Glutamatergic neuron (in vitro differentiated cells): ENCODE measurements at regions not wholly inside any gene's neighbourhood (a gene's known extent, or its start where the extent isn't known, plus 50 kb on each side); places are given as distances from the start of the nearest gene placed in this dataset.
A peak's percentile ranks its signal among the peaks of the same experiment; 100 is the strongest.

Experiments used
- DNase-seq: peaks from one replicate; pipeline ENCODE4 v3.0.0; 2022
- H3K27ac Mint-ChIP-seq: one replicate; pipeline ENCODE4 v1.8.0; 2020; ENCODE audit warnings: mild to moderate bottlenecking, mixed read lengths, inconsistent platforms; ENCODE audit not compliant: unreplicated experiment
- H3K27me3 Mint-ChIP-seq: one replicate; pipeline ENCODE4 v1.8.0; 2020; ENCODE audit warnings: mild to moderate bottlenecking, moderate library complexity, mixed read lengths, inconsistent platforms; ENCODE audit not compliant: unreplicated experiment
- H3K36me3 Mint-ChIP-seq: one replicate; pipeline ENCODE4 v1.8.0; 2020; ENCODE audit warnings: mild to moderate bottlenecking, mixed read lengths, inconsistent platforms; ENCODE audit not compliant: unreplicated experiment
- H3K4me1 Mint-ChIP-seq: one replicate; pipeline ENCODE4 v1.8.0; 2020; ENCODE audit warnings: mild to moderate bottlenecking, low read depth, mixed read lengths, inconsistent platforms; ENCODE audit not compliant: unreplicated experiment
- H3K4me3 Mint-ChIP-seq: one replicate; pipeline ENCODE4 v1.8.0; 2020; ENCODE audit warnings: mild to moderate bottlenecking, mixed read lengths, inconsistent platforms; ENCODE audit not compliant: unreplicated experiment
- H3K9me3 Mint-ChIP-seq: one replicate; pipeline ENCODE4 v1.8.0; 2020; ENCODE audit warnings: mild to moderate bottlenecking, moderate library complexity, mixed read lengths, inconsistent platforms; ENCODE audit not compliant: unreplicated experiment
- CTCF ChIP-seq: fragments of 200-600 bp; sonication (generic); IDR thresholded peaks from one replicate; pipeline ENCODE4 v1.5.0; 2021; ENCODE audit not compliant: partially characterized antibody, unreplicated experiment

- no peaks in the 10 kb centered on the region for H3K9me3 Mint-ChIP-seq
- DNase-seq, result no peak
Measured at GRCh38 chrX:33735182-33735581, 396.9 kb downstream of the FAM47A start.

GRCh38 chrX:33726281-33727160 lies 405.6 kb downstream of the FAM47A start:
- H3K36me3 Mint-ChIP-seq, result no peaks in the 10 kb centered on the region
- DNase-seq, result no peak
- TF ChIP-seq CTCF, result no peak

More at GRCh38 chrX:33735182-33735581, 396.9 kb downstream of the FAM47A start:
- Mint-ChIP-seq H3K4me1 (no peaks in the 10 kb centered on the region), H3K36me3 (no peaks in the 10 kb centered on the region), H3K27ac (no peak overlapping the region), H3K27me3 (no peaks in the 10 kb centered on the region), H3K4me3 (no peak overlapping the region)
- no peak for TF ChIP-seq CTCF

GRCh38 chrX:33725535-33726210 lies 406.4 kb downstream of the FAM47A start:
- H3K27me3 Mint-ChIP-seq, result no peaks in the 10 kb centered on the region
- no peak overlapping the region for H3K27ac Mint-ChIP-seq
- H3K9me3 Mint-ChIP-seq, result no peaks in the 10 kb centered on the region
- DNase-seq, result no peak
- H3K4me3 Mint-ChIP-seq, result peak overlapping the region; percentile 86
- no peaks in the 10 kb centered on the region for H3K36me3 Mint-ChIP-seq
- no peak for TF ChIP-seq CTCF
- H3K4me1 Mint-ChIP-seq, result peaks cover 7% of the 10 kb centered on the region

More at GRCh38 chrX:33726281-33727160, 405.6 kb downstream of the FAM47A start:
- H3K27me3 Mint-ChIP-seq, result no peaks in the 10 kb centered on the region
- H3K27ac Mint-ChIP-seq, result no peak overlapping the region
- peak overlapping the region; percentile 86 for H3K4me3 Mint-ChIP-seq
- peaks cover 7% of the 10 kb centered on the region for H3K4me1 Mint-ChIP-seq
- no peaks in the 10 kb centered on the region for H3K9me3 Mint-ChIP-seq

- no peaks in the 10 kb centered on the region for H3K9me3 Mint-ChIP-seq
- no peaks in the 10 kb centered on the region for H3K36me3 Mint-ChIP-seq
- DNase-seq, result no peak
- peaks cover 7% of the 10 kb centered on the region for H3K4me1 Mint-ChIP-seq
- no peak overlapping the region for H3K27ac Mint-ChIP-seq
- no peak overlapping the region for H3K4me3 Mint-ChIP-seq
- TF ChIP-seq CTCF, result no peak
- no peaks in the 10 kb centered on the region for H3K27me3 Mint-ChIP-seq
Measured at GRCh38 chrX:33721927-33722326, 410.2 kb downstream of the FAM47A start.

GRCh38 chrX:33686105-33686504 lies 446.0 kb downstream of the FAM47A start:
- Mint-ChIP-seq H3K4me3 (no peak overlapping the region), H3K9me3 (no peaks in the 10 kb centered on the region), H3K4me1 (no peaks in the 10 kb centered on the region), H3K27me3 (no peaks in the 10 kb centered on the region), H3K27ac (no peak overlapping the region), H3K36me3 (no peaks in the 10 kb centered on the region)
- no peak for TF ChIP-seq CTCF
- no peak for DNase-seq
